ENCODE measurements at regions not wholly inside any gene's neighbourhood (a gene's known extent, or its start where the extent isn't known, plus 50 kb on each side); places are given as distances from the start of the nearest gene placed in this dataset.

- ChIA-PET POLR2A (no interaction called here), RAD21 (ENCODE audit: low non-redundant PET in 1 of 2, low total read pairs in 2 of 2, uncharacterized antibody in 2 of 2, unreplicated experiment in 2 of 2) (no interaction called here), CTCF (no interaction called here)
- Histone ChIP-seq H3K4me2 (ENCODE audit: low read length) (no peak overlapping the region), H3K27ac (ENCODE audit: low read depth, low read length) (no peak overlapping the region), H3K4me3 (replicated peaks in 1 of 2; ENCODE audit: low read depth in 1 of 2, low read length in 2 of 2) (no peak overlapping the region), H3K9ac (ENCODE audit: low read length) (no peak overlapping the region), H3K4me1 (ENCODE audit: control insufficient read depth in 1 of 2, insufficient read depth in 2 of 2, low read length in 2 of 2) (no peaks in the 10 kb centered on the region), H3K79me2 (ENCODE audit: insufficient read depth, low read length) (no peaks in the 10 kb centered on the region), H2AFZ (ENCODE audit: low read depth, low read length, poor library complexity, severe bottlenecking) (no peak overlapping the region), H3K9me3 (ENCODE audit: control insufficient read depth in 1 of 2, insufficient read depth in 1 of 2, low read depth in 1 of 2, low read length in 2 of 2) (no peaks in the 10 kb centered on the region), H3K9me2 (ENCODE audit: insufficient read depth) (no peaks in the 10 kb centered on the region), H3K27me3 (ENCODE audit: insufficient read depth, low read length) (no peaks in the 10 kb centered on the region), H4K20me1 (ENCODE audit: insufficient read depth) (no peaks in the 10 kb centered on the region), H3K36me3 (ENCODE audit: control insufficient read depth in 1 of 2, insufficient read depth in 2 of 2, low read length in 2 of 2) (no peaks in the 10 kb centered on the region)
- BruUV-seq (replicated peaks): no TSS peak
- intact Hi-C loops (cut with micrococcal nuclease): no loop called here
- DNase-seq (ENCODE audit: low read depth, low spot score) (no peak), ATAC-seq (no peak)
- TF ChIP-seq POLR2AphosphoS5 (IDR thresholded peaks at IDR 0.05; ENCODE audit: low read depth, low read length): no peak
- no peak for TF ChIP-seq SP1 (IDR thresholded peaks at IDR 0.05; ENCODE audit: low read depth)
Observed at GRCh38 chr9:30846651-30847050, 1537.8 kb upstream of the ACO1 start.

- RAD21 ChIA-PET (ENCODE audit: low non-redundant PET in 1 of 2, low total read pairs in 2 of 2, uncharacterized antibody in 2 of 2, unreplicated experiment in 2 of 2): no interaction called here
- Histone ChIP-seq H2AFZ (ENCODE audit: low read depth, low read length, poor library complexity, severe bottlenecking) (no peak overlapping the region), H3K4me3 (replicated peaks in 1 of 2; ENCODE audit: low read depth in 1 of 2, low read length in 2 of 2) (no peak overlapping the region), H3K27me3 (ENCODE audit: insufficient read depth, low read length) (no peaks in the 10 kb centered on the region), H3K27ac (ENCODE audit: low read depth, low read length) (no peak overlapping the region), H3K9ac (ENCODE audit: low read length) (no peak overlapping the region), H3K4me1 (ENCODE audit: control insufficient read depth in 1 of 2, insufficient read depth in 2 of 2, low read length in 2 of 2) (no peaks in the 10 kb centered on the region), H3K9me2 (ENCODE audit: insufficient read depth) (no peaks in the 10 kb centered on the region), H3K9me3 (ENCODE audit: control insufficient read depth in 1 of 2, insufficient read depth in 1 of 2, low read depth in 1 of 2, low read length in 2 of 2) (no peaks in the 10 kb centered on the region), H3K79me2 (ENCODE audit: insufficient read depth, low read length) (no peaks in the 10 kb centered on the region), H3K4me2 (ENCODE audit: low read length) (no peak overlapping the region), H3K36me3 (ENCODE audit: control insufficient read depth in 1 of 2, insufficient read depth in 2 of 2, low read length in 2 of 2) (no peaks in the 10 kb centered on the region), H4K20me1 (ENCODE audit: insufficient read depth) (no peaks in the 10 kb centered on the region)
- POLR2A ChIA-PET: no interaction called here
- intact Hi-C loops (cut with micrococcal nuclease): no loop called here
- DNase-seq (ENCODE audit: low read depth, low spot score) (no peak), ATAC-seq (no peak)
- no peak for TF ChIP-seq CBX3 (IDR thresholded peaks at IDR 0.05; ENCODE audit: low read depth)
- TF ChIP-seq CEBPB (IDR thresholded peaks at IDR 0.05; ENCODE audit: low read depth): no peak
- TF ChIP-seq JUND (IDR thresholded peaks at IDR 0.05): no peak
- no peak for TF ChIP-seq EZH2phosphoT487 (IDR thresholded peaks at IDR 0.05; ENCODE audit: borderline replicate concordance)
- no peak for TF ChIP-seq SIN3A (IDR thresholded peaks at IDR 0.05; ENCODE audit: low read depth)
- TF ChIP-seq ZBTB33 (IDR thresholded peaks at IDR 0.05; ENCODE audit: extremely low read depth, insufficient replicate concordance, low read length): no peak
- TF ChIP-seq SRF (IDR thresholded peaks at IDR 0.05; ENCODE audit: low read depth): no peak
- no peak for TF ChIP-seq YY1 (IDR thresholded peaks at IDR 0.05; ENCODE audit: extremely low read depth, insufficient replicate concordance, low read depth, low read length)
- no peak for TF ChIP-seq EZH2 (IDR thresholded peaks at IDR 0.05)
- no peak for TF ChIP-seq EGR1 (IDR thresholded peaks at IDR 0.05; ENCODE audit: low read depth)
- no peak for TF ChIP-seq MAX (IDR thresholded peaks at IDR 0.05)
- TF ChIP-seq POLR2AphosphoS5 (IDR thresholded peaks at IDR 0.05; ENCODE audit: low read depth, low read length): no peak
- TF ChIP-seq ZNF274 (IDR thresholded peaks at IDR 0.05; ENCODE audit: low read depth, low read length): no peak
- no peak for TF ChIP-seq ELF1 (IDR thresholded peaks at IDR 0.05; ENCODE audit: borderline replicate concordance, low read depth)
- CTCF ChIA-PET: no interaction called here
- no TSS peak for BruUV-seq (replicated peaks)
Observed at GRCh38 chr9:30851600-30851999, 1532.8 kb upstream of the ACO1 start.
